H9 (cell line): ENCODE measurements at regions not wholly inside any gene's neighbourhood (a gene's known extent, or its start where the extent isn't known, plus 50 kb on each side); places are given as distances from the start of the nearest gene placed in this dataset.

Experiments
- DNase-seq: peaks from one replicate; pipeline ENCODE4 v3.0.0-alpha.2; 2017
- H2AFZ ChIP-seq: one replicate; pipeline ENCODE4 v1.6.1; 2013; ENCODE audit warnings: mild to moderate bottlenecking, low read length, control low read depth, moderate library complexity
- H2AK5ac ChIP-seq: 2 replicates; pipeline ENCODE4 v1.6.1; 2013; ENCODE audit warnings: low read length, control low read depth, mixed read lengths; ENCODE audit not compliant: insufficient read length
- H2BK120ac ChIP-seq: one replicate; pipeline ENCODE4 v1.6.1; 2013; ENCODE audit warnings: low read depth, mild to moderate bottlenecking, low read length, control low read depth, inconsistent platforms; ENCODE audit not compliant: poor library complexity, severe bottlenecking
- H2BK12ac ChIP-seq: 2 replicates; pipeline ENCODE4 v1.6.1; 2013; ENCODE audit warnings: low read length, control low read depth, mixed read lengths, low read depth; ENCODE audit not compliant: insufficient read length
- H2BK15ac ChIP-seq: 2 replicates; pipeline ENCODE4 v1.6.1; 2013; ENCODE audit warnings: low read depth, low read length, control low read depth
- H2BK20ac ChIP-seq: one replicate; pipeline ENCODE4 v1.6.1; 2013; ENCODE audit warnings: low read depth, mild to moderate bottlenecking, low read length, control low read depth, inconsistent platforms; ENCODE audit not compliant: poor library complexity, severe bottlenecking
- H2BK5ac ChIP-seq: 2 replicates; pipeline ENCODE4 v1.6.1; 2013; ENCODE audit warnings: low read length, control low read depth, mixed read lengths; ENCODE audit not compliant: insufficient read length
- H3K14ac ChIP-seq: 2 replicates; pipeline ENCODE4 v1.6.1; 2013; ENCODE audit warnings: low read length, control low read depth; ENCODE audit not compliant: insufficient read depth
- H3K18ac ChIP-seq: 2 replicates; pipeline ENCODE4 v1.6.1; 2013; ENCODE audit warnings: low read depth, mild to moderate bottlenecking, mixed read lengths, low read length, control low read depth; ENCODE audit not compliant: insufficient read length
- H3K23ac ChIP-seq: 2 replicates; pipeline ENCODE4 v1.6.1; 2013; ENCODE audit warnings: low read length, control low read depth, mixed read lengths, low read depth; ENCODE audit not compliant: insufficient read length
- H3K23me2 ChIP-seq: 2 replicates; pipeline ENCODE4 v1.6.1; 2013; ENCODE audit warnings: low read depth, mild to moderate bottlenecking, mixed read lengths, low read length, control low read depth; ENCODE audit not compliant: insufficient read length, poor library complexity, severe bottlenecking
- H3K27ac ChIP-seq: 2 replicates; pipeline ENCODE4 v1.5.1; 2013; ENCODE audit warnings: low read length, control low read depth, mixed read lengths, low read depth; ENCODE audit not compliant: insufficient read length
- H3K27me3 ChIP-seq: 2 replicates; pipeline ENCODE4 v1.6.1; 2013; ENCODE audit warnings: low read length, control low read depth, inconsistent platforms; ENCODE audit not compliant: insufficient read depth
- H3K4ac ChIP-seq: 2 replicates; pipeline ENCODE4 v1.6.1; 2013; ENCODE audit warnings: low read depth, mild to moderate bottlenecking, control low read depth, inconsistent platforms, low read length, moderate library complexity
- H3K4me1 ChIP-seq: 2 replicates; pipeline ENCODE4 v1.6.1; 2013; ENCODE audit warnings: low read length, control low read depth, inconsistent platforms; ENCODE audit not compliant: insufficient read depth
- H3K4me2 ChIP-seq: 2 replicates; pipeline ENCODE4 v1.6.1; 2013; ENCODE audit warnings: low read length, control low read depth, mixed read lengths; ENCODE audit not compliant: insufficient read length, insufficient read depth
- H3K56ac ChIP-seq: 2 replicates; pipeline ENCODE4 v1.6.1; 2013; ENCODE audit warnings: low read depth, mild to moderate bottlenecking, mixed read lengths, low read length, control low read depth; ENCODE audit not compliant: insufficient read length
- H3K79me1 ChIP-seq: 2 replicates; pipeline ENCODE4 v1.6.1; 2013; ENCODE audit warnings: low read depth, mild to moderate bottlenecking, moderate library complexity, low read length, control low read depth, inconsistent platforms; ENCODE audit not compliant: insufficient read depth, poor library complexity, severe bottlenecking
- H3K79me2 ChIP-seq: 2 replicates; pipeline ENCODE4 v1.6.1; 2013; ENCODE audit warnings: low read length, control low read depth, inconsistent platforms; ENCODE audit not compliant: insufficient read depth
- H3K9ac ChIP-seq: 2 replicates; pipeline ENCODE4 v1.6.1; 2013; ENCODE audit warnings: low read length, control low read depth, mixed read lengths; ENCODE audit not compliant: insufficient read length; ENCODE audit errors: extremely low read depth
- H3K9me3 ChIP-seq: one replicate; pipeline ENCODE4 v1.6.1; 2013; ENCODE audit warnings: low read depth, low read length, inconsistent platforms; ENCODE audit not compliant: control insufficient read depth
- H3T11ph ChIP-seq: one replicate; pipeline ENCODE4 v1.6.1; 2013; ENCODE audit warnings: mild to moderate bottlenecking, low read length, control low read depth, inconsistent platforms
- H4K20me1 ChIP-seq: one replicate; pipeline ENCODE4 v1.6.1; 2013; ENCODE audit not compliant: control insufficient read depth, insufficient read length, insufficient read depth
- H4K5ac ChIP-seq: 2 replicates; pipeline ENCODE4 v1.6.1; 2013; ENCODE audit warnings: low read depth, mild to moderate bottlenecking, mixed read lengths, low read length, control low read depth; ENCODE audit not compliant: insufficient read length
- H4K8ac ChIP-seq: replicated peaks from 2 replicates; pipeline ENCODE4 v1.6.1; 2013; ENCODE audit warnings: low read length, control low read depth, mixed read lengths, low read depth; ENCODE audit not compliant: insufficient read length
- H4K91ac ChIP-seq: 2 replicates; pipeline ENCODE4 v1.6.1; 2013; ENCODE audit warnings: low read depth, mild to moderate bottlenecking, moderate library complexity, mixed read lengths, low read length, control low read depth; ENCODE audit not compliant: insufficient read length
- H3K27ac Mint-ChIP-seq, 3 experiments: 2 replicates in 2 of 3; 3 replicates in 1 of 3; pipeline ENCODE4 v1.8.0; 2020 to 2021; ENCODE audit warnings: mixed read lengths in 3 of 3, mild to moderate bottlenecking in 1 of 3, moderate library complexity in 1 of 3
- H3K27me3 Mint-ChIP-seq: 2 replicates; pipeline ENCODE4 v1.8.0; 2021; ENCODE audit warnings: low read depth, mild to moderate bottlenecking, moderate library complexity, mixed read lengths
- H3K36me3 Mint-ChIP-seq, 3 experiments: 2 replicates in 2 of 3; 3 replicates in 1 of 3; pipeline ENCODE4 v1.8.0; 2020 to 2021; ENCODE audit warnings: low read depth in 3 of 3, mixed read lengths in 3 of 3; ENCODE audit not compliant: insufficient read depth in 1 of 3
- H3K4me1 Mint-ChIP-seq, 2 experiments: 2 replicates each; pipeline ENCODE4 v1.8.0; 2020; ENCODE audit warnings: mixed read lengths in 2 of 2
- H3K4me3 Mint-ChIP-seq, 2 experiments: 2 replicates in 1 of 2; 3 replicates in 1 of 2; pipeline ENCODE4 v1.8.0; 2020 to 2021; ENCODE audit warnings: mild to moderate bottlenecking in 2 of 2, mixed read lengths in 2 of 2, moderate library complexity in 1 of 2
- H3K9me3 Mint-ChIP-seq, 2 experiments: 2 replicates in 1 of 2; 3 replicates in 1 of 2; pipeline ENCODE4 v1.8.0; 2020; ENCODE audit warnings: mild to moderate bottlenecking in 2 of 2, mixed read lengths in 2 of 2, moderate library complexity in 1 of 2
- CTCF ChIP-seq: fragments of 200-600 bp; sonication (generic); conservative IDR thresholded peaks from 3 replicates; pipeline ENCODE4 v1.8.0; 2021; ENCODE audit warnings: antibody characterized with exemption, mild to moderate bottlenecking
- WGBS: extraction: QIAGEN DNeasy Blood & Tissue Kit; methylation state at CpG from one replicate; pipeline ENCODE4 v1.1.7; 2013; ENCODE audit warnings: missing lambda C conversion rate, low lambda C conversion rate, mixed read lengths; ENCODE audit not compliant: insufficient read length; ENCODE audit errors: extremely low coverage; 5-methylcytosine and 5-hydroxymethylcytosine counted together

- H2BK120ac ChIP-seq = no peak overlapping the region
- no peak overlapping the region for H2BK5ac ChIP-seq
- H3K4ac ChIP-seq = no peak overlapping the region
- H4K91ac ChIP-seq = no peak overlapping the region
- H3K23me2 ChIP-seq = no peaks in the 10 kb centered on the region
- H3K9ac ChIP-seq = no peak overlapping the region
- no peak overlapping the region for H3K23ac ChIP-seq
- no peak overlapping the region for H2BK15ac ChIP-seq
- no peak overlapping the region for H3K14ac ChIP-seq
- H3K27me3 ChIP-seq = no peaks in the 10 kb centered on the region
- H3K18ac ChIP-seq = no peak overlapping the region
- H3K27ac Mint-ChIP-seq = no peak overlapping the region; a peak in 2 of 7 replicates
- TF ChIP-seq CTCF = no peak
- no peaks in the 10 kb centered on the region for H3K27me3 Mint-ChIP-seq
- H4K8ac ChIP-seq = no peak overlapping the region
- no peak overlapping the region for H4K5ac ChIP-seq
- H3T11ph ChIP-seq = no peak overlapping the region
- H3K9me3 ChIP-seq = no peaks in the 10 kb centered on the region
- H3K56ac ChIP-seq = no peak overlapping the region
- H2BK12ac ChIP-seq = no peak overlapping the region
- H3K4me3 Mint-ChIP-seq = no peak overlapping the region
- H4K20me1 ChIP-seq = no peaks in the 10 kb centered on the region
- H2AK5ac ChIP-seq = no peak overlapping the region
- DNase-seq = no peak
- H3K4me2 ChIP-seq = no peak overlapping the region
- H3K4me1 ChIP-seq = no peaks in the 10 kb centered on the region
- no peaks in the 10 kb centered on the region for H3K79me1 ChIP-seq
- no peak overlapping the region for H2AFZ ChIP-seq
- no peak overlapping the region for H2BK20ac ChIP-seq
- H3K27ac ChIP-seq = no peak overlapping the region
- no CpG with 5 or more reads among the region's 8 CpGs for WGBS
- H3K79me2 ChIP-seq = no peaks in the 10 kb centered on the region
- H3K36me3 Mint-ChIP-seq = peaks cover 0 to under 1% (median 0%) of the 10 kb centered on the region in 3 experiments; a peak in 3 of 7 replicates
- H3K4me1 Mint-ChIP-seq = peaks cover 11 to 15% of the 10 kb centered on the region in 2 experiments
- H3K9me3 Mint-ChIP-seq = no peaks in the 10 kb centered on the region; a peak in 1 of 5 replicates
Measured at GRCh38 chr5:82603033-82603987, 325.2 kb upstream of the RPS23 start.
